ENCODE measurements at regions not wholly inside any gene's neighbourhood (a gene's known extent, or its start where the extent isn't known, plus 50 kb on each side); places are given as distances from the start of the nearest gene placed in this dataset.

- peak overlapping the region; percentile 99 for H3K27ac ChIP-seq
- no peaks in the 10 kb centered on the region for H3K36me3 ChIP-seq (ENCODE audit: control insufficient read depth, insufficient read depth, low read length)
- TF ChIP-seq CTCF (IDR thresholded peaks at IDR 0.05) = no peak
- H3K27me3 ChIP-seq (ENCODE audit: control insufficient read depth, insufficient read depth, low read length) = no peaks in the 10 kb centered on the region
- no peak overlapping the region for H2AFZ ChIP-seq
- peaks cover 46% of the 10 kb centered on the region for H3K4me1 ChIP-seq
- no peaks in the 10 kb centered on the region for H3K79me2 ChIP-seq
- H3K4me3 ChIP-seq (ENCODE audit: low read depth, low read length) = no peak overlapping the region
- H3K9me3 ChIP-seq (ENCODE audit: control insufficient read depth, low read length) = no peaks in the 10 kb centered on the region
- H3K9ac ChIP-seq = no peak overlapping the region
- H3K4me2 ChIP-seq (ENCODE audit: low read length) = no peak overlapping the region
These were observed 63.5 kb downstream of the PJA1 start for GRCh38 chrX:69101683-69102251.

GRCh38 chrX:69100478-69100877, 64.8 kb downstream of the PJA1 start:
- H3K4me2 ChIP-seq (ENCODE audit: low read length) = no peak overlapping the region
- H3K79me2 ChIP-seq = no peaks in the 10 kb centered on the region
- H2AFZ ChIP-seq = no peak overlapping the region
- H3K27ac ChIP-seq = peak overlapping the region; percentile 99
- H3K4me1 ChIP-seq = peaks cover 35% of the 10 kb centered on the region
- H3K9ac ChIP-seq = no peak overlapping the region
- no peak overlapping the region for H3K4me3 ChIP-seq (ENCODE audit: low read depth, low read length)
- H3K9me3 ChIP-seq (ENCODE audit: control insufficient read depth, low read length) = no peaks in the 10 kb centered on the region
- H3K36me3 ChIP-seq (ENCODE audit: control insufficient read depth, insufficient read depth, low read length) = no peaks in the 10 kb centered on the region
- no peak for TF ChIP-seq CTCF (IDR thresholded peaks at IDR 0.05)
- H3K27me3 ChIP-seq (ENCODE audit: control insufficient read depth, insufficient read depth, low read length) = no peaks in the 10 kb centered on the region

GRCh38 chrX:69097451-69098236, 67.6 kb downstream of the PJA1 start:
- Histone ChIP-seq H3K4me3 (ENCODE audit: low read depth, low read length) (no peak overlapping the region), H2AFZ (peak overlapping the region; percentile 25), H3K4me1 (peaks cover 27% of the 10 kb centered on the region), H3K9ac (no peak overlapping the region), H3K9me3 (ENCODE audit: control insufficient read depth, low read length) (no peaks in the 10 kb centered on the region), H3K4me2 (ENCODE audit: low read length) (no peak overlapping the region), H3K27ac (no peak overlapping the region), H3K27me3 (ENCODE audit: control insufficient read depth, insufficient read depth, low read length) (no peaks in the 10 kb centered on the region), H3K79me2 (no peaks in the 10 kb centered on the region), H3K36me3 (ENCODE audit: control insufficient read depth, insufficient read depth, low read length) (no peaks in the 10 kb centered on the region)
- TF ChIP-seq CTCF (IDR thresholded peaks at IDR 0.05) = no peak

DNA sequence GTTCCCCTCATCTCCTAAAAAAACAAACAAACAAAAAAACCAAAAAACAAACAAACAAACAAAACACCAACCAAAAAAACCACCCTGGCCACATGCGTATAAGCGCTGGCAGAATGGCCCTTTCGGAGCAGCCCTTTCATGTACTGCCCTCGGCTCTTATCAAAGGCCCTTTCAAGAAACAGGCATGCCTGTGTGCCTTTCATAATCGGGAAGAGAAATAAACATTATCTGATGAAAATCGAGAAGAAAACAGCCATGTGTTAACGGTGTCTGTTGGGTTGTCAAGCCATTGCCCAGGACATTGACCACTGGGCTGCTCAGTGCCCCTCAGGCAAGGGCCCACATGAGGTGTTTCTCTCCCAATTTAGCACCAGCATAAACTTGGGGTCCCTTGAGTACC, 68.3 kb downstream of the PJA1 start:
- Histone ChIP-seq H3K4me3 (ENCODE audit: low read depth, low read length) (no peak overlapping the region), H3K4me1 (peaks cover 22% of the 10 kb centered on the region), H3K9me3 (ENCODE audit: control insufficient read depth, low read length) (no peaks in the 10 kb centered on the region), H3K27ac (no peak overlapping the region), H3K79me2 (no peaks in the 10 kb centered on the region), H3K36me3 (ENCODE audit: control insufficient read depth, insufficient read depth, low read length) (no peaks in the 10 kb centered on the region), H3K9ac (no peak overlapping the region), H3K27me3 (ENCODE audit: control insufficient read depth, insufficient read depth, low read length) (no peaks in the 10 kb centered on the region), H2AFZ (peak overlapping the region; percentile 1), H3K4me2 (ENCODE audit: low read length) (no peak overlapping the region)
- TF ChIP-seq CTCF (IDR thresholded peaks at IDR 0.05) = no peak

Data from parathyroid adenoma (tissue), 2 donors.